Natural killer cell (primary cell): ENCODE measurements at regions not wholly inside any gene's neighbourhood (a gene's known extent, or its start where the extent isn't known, plus 50 kb on each side); places are given as distances from the start of the nearest gene placed in this dataset.
"Not testable (repeated sequence)": the region's sequence is repeated elsewhere in the genome, so short reads cannot be mapped to it uniquely, and the experiment has no call there.

Source experiments
- ATAC-seq, 3 donors: fragments of 150-1000 bp in 2 of 3; fragments of 200-7000 bp in 1 of 3; cut with Tn5 transposase; 1 replicate in 1 of 3; 2 replicates in 2 of 3; pipeline ENCODE4 v1.10.0; 2021; ENCODE audit warnings: mild to moderate bottlenecking in 2 of 3, moderate library complexity in 2 of 3
- DNase-seq, 2 donors: peaks; one replicate each; pipeline versions ENCODE4 v3.0.0 to v3.0.0-alpha.2; 2013 to 2021; ENCODE audit warnings: mixed read lengths in 1 of 2
- H3K27ac ChIP-seq: one replicate; pipeline ENCODE4 v1.5.1; 2013; ENCODE audit warnings: mild to moderate bottlenecking, low read length
- H3K27me3 ChIP-seq: one replicate; pipeline ENCODE4 v1.6.1; 2013; ENCODE audit warnings: low read length; ENCODE audit not compliant: control insufficient read depth, insufficient read depth
- H3K36me3 ChIP-seq: one replicate; pipeline ENCODE4 v1.6.1; 2013; ENCODE audit warnings: low read length; ENCODE audit not compliant: control insufficient read depth, insufficient read depth
- H3K4me1 ChIP-seq: one replicate; pipeline ENCODE4 v1.6.1; 2013; ENCODE audit warnings: low read length; ENCODE audit not compliant: control insufficient read depth, insufficient read depth
- H3K4me3 ChIP-seq: one replicate; pipeline ENCODE4 v1.5.1; 2013; ENCODE audit warnings: low read length
- H3K9me3 ChIP-seq: one replicate; pipeline ENCODE4 v1.6.1; 2013; ENCODE audit warnings: low read length; ENCODE audit not compliant: control insufficient read depth, insufficient read depth
- H3K27ac Mint-ChIP-seq, 2 donors: one replicate each; pipeline ENCODE4 v1.8.0; 2022; ENCODE audit warnings: mild to moderate bottlenecking in 2 of 2, mixed read lengths in 2 of 2, moderate library complexity in 1 of 2
- H3K27me3 Mint-ChIP-seq, 2 donors: one replicate each; pipeline ENCODE4 v1.8.0; 2022; ENCODE audit warnings: low read depth in 2 of 2, mixed read lengths in 2 of 2
- H3K36me3 Mint-ChIP-seq: one replicate; pipeline ENCODE4 v1.8.0; 2022; ENCODE audit warnings: mixed read lengths
- H3K4me1 Mint-ChIP-seq, 2 donors: one replicate each; pipeline ENCODE4 v1.8.0; 2022; ENCODE audit warnings: mixed read lengths in 2 of 2
- H3K4me3 Mint-ChIP-seq: one replicate; pipeline ENCODE4 v1.8.0; 2022; ENCODE audit warnings: mild to moderate bottlenecking, moderate library complexity, mixed read lengths
- H3K9me3 Mint-ChIP-seq, 2 donors: one replicate each; pipeline ENCODE4 v1.8.0; 2022; ENCODE audit warnings: mixed read lengths in 2 of 2
- CTCF ChIP-seq: fragments of 200-600 bp; IDR thresholded peaks from one replicate; pipeline ENCODE4 v1.8.0; 2022; ENCODE audit warnings: antibody characterized with exemption
- WGBS: methylation state at CpG from one replicate; pipeline ENCODE4 v1.1.7; 2013; ENCODE audit warnings: missing lambda C conversion rate; ENCODE audit not compliant: insufficient coverage; 5-methylcytosine and 5-hydroxymethylcytosine counted together
- intact Hi-C: fragments of 100-400 bp; cut with micrococcal nuclease; formaldehyde crosslinking; loops from one replicate; pipeline ENCODE4 v1.14.2; 2022

DNA sequence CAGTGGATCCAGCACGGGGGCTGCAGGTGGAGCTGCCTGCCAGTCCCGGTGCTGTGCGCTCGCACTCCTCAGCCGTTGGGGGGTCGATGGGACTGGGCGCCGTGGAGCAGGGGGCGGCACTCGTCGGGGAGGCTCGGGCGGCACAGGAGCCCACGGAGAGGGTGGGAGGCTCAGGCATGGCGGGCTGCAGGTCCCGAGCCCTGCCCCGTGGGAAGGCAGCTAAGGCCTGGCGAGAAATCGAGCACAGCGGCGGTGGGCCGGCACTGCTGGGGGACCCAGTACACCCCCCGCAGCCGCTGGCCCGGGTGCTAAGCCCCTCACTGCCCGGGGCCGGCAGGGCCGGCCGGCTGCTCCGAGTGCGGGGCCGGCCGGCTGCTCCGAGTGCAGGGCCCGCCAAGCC lies 52.3 kb upstream of the MARK1 start:
- H3K4me3 Mint-ChIP-seq, H3K36me3 ChIP-seq, H3K27me3 Mint-ChIP-seq, ATAC-seq, H3K36me3 Mint-ChIP-seq, H3K4me3 ChIP-seq, H3K27ac Mint-ChIP-seq, H3K4me1 ChIP-seq, H3K27ac ChIP-seq, H3K9me3 Mint-ChIP-seq, H3K27me3 ChIP-seq, H3K9me3 ChIP-seq, H3K4me1 Mint-ChIP-seq, intact Hi-C loops, DNase-seq: not testable (repeated sequence)
- 95% methylated on average over 33 of the region's 35 CpGs for WGBS

- H3K27me3 ChIP-seq, H3K27me3 Mint-ChIP-seq, intact Hi-C loops, ATAC-seq, H3K36me3 Mint-ChIP-seq, H3K36me3 ChIP-seq, H3K9me3 ChIP-seq, H3K9me3 Mint-ChIP-seq, DNase-seq, H3K4me3 ChIP-seq, H3K27ac Mint-ChIP-seq, H3K27ac ChIP-seq, H3K4me1 ChIP-seq, H3K4me3 Mint-ChIP-seq, H3K4me1 Mint-ChIP-seq: not testable (repeated sequence)
- WGBS: 90% methylated on average over 7 of the region's 8 CpGs
Measured at GRCh38 chr1:220475141-220475540, 52.8 kb upstream of the MARK1 start.

- no peaks in the 10 kb centered on the region for H3K9me3 Mint-ChIP-seq
Measured at GRCh38 chr1:220473440-220473839, 54.5 kb upstream of the MARK1 start.

DNA sequence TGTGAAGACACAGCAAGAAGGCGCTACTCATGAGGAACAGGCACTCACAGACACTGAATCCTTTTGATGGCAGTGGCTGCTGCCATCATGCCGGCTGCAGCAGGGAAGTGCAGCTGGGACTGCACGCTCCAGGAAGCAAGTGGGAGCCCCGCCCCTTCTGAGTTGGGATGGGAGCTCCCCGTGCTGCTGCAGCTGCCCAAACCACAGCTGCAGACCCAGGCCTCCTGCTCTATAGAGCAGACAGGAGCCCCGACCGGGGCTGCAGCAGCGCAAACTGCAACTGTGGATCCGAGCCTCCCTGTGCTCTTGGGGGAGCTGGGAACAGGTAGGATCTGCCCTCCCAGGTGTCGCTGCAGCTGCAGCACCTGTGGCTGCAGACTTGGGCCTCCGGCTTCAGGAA lies 65.2 kb upstream of the MARK1 start:
- Histone ChIP-seq H3K27me3 (no peaks in the 10 kb centered on the region), H3K36me3 (no peaks in the 10 kb centered on the region), H3K9me3 (no peaks in the 10 kb centered on the region), H3K4me3 (no peak overlapping the region), H3K4me1 (no peaks in the 10 kb centered on the region), H3K27ac (no peak overlapping the region)
- Mint-ChIP-seq H3K4me1 (no peaks in the 10 kb centered on the region), H3K36me3 (no peaks in the 10 kb centered on the region), H3K27ac (no peak overlapping the region), H3K9me3 (no peaks in the 10 kb centered on the region), H3K27me3 (no peaks in the 10 kb centered on the region), H3K4me3 (no peak overlapping the region)
- TF ChIP-seq CTCF: no peak
- WGBS: 79% methylated on average over 11 of the region's 11 CpGs
- no peak for ATAC-seq
- intact Hi-C loops: no loop called here
- no peak for DNase-seq

More at GRCh38 chr1:220473440-220473839, 54.5 kb upstream of the MARK1 start:
- Histone ChIP-seq H3K27ac (no peak overlapping the region), H3K4me1 (no peaks in the 10 kb centered on the region), H3K27me3 (no peaks in the 10 kb centered on the region), H3K36me3 (no peaks in the 10 kb centered on the region), H3K4me3 (no peak overlapping the region), H3K9me3 (no peaks in the 10 kb centered on the region)
- ATAC-seq (no peak), DNase-seq (no peak)
- Mint-ChIP-seq H3K4me1 (no peaks in the 10 kb centered on the region), H3K36me3 (no peaks in the 10 kb centered on the region), H3K4me3 (no peak overlapping the region), H3K27me3 (no peaks in the 10 kb centered on the region), H3K27ac (no peak overlapping the region)
- 100% methylated on average over 1 of the region's 2 CpGs for WGBS
- intact Hi-C loops: no loop called here
- no peak for TF ChIP-seq CTCF

DNA sequence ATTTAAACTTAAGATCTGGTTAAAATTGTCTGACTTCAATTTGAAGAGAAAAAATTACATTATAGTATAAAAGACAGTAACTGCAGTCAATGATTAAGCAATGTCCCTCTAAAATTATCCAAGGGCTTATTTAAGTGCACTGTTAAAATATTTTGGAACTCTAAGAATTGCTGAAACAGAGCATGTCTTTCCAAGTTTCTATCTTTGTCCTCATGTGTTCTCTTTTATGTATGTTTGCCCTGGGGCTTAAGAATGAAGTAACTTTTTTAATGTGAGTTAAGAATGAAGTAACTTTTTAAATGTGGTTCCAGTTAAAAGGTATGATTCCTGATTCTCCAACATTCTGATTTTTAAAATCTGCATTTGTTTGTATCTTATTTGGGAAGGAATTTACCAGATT lies 69.0 kb upstream of the MARK1 start:
- no peak overlapping the region for H3K4me3 Mint-ChIP-seq
- intact Hi-C loops: no loop called here

More for the DNA sequence above, 69.0 kb upstream of the MARK1 start:
- no peaks in the 10 kb centered on the region for H3K27me3 ChIP-seq
- H3K9me3 ChIP-seq: no peaks in the 10 kb centered on the region
- no peak overlapping the region for H3K4me3 ChIP-seq
- no peak overlapping the region for H3K27ac ChIP-seq
- no peak overlapping the region for H3K27ac Mint-ChIP-seq
- ATAC-seq (no peak), DNase-seq (no peak)
- H3K4me1 ChIP-seq: no peaks in the 10 kb centered on the region
- H3K36me3 ChIP-seq: no peaks in the 10 kb centered on the region
- H3K36me3 Mint-ChIP-seq: no peaks in the 10 kb centered on the region
- H3K9me3 Mint-ChIP-seq: peaks cover 0 to 2% of the 10 kb centered on the region in 2 donors
- no peak for TF ChIP-seq CTCF
- H3K27me3 Mint-ChIP-seq: peaks cover 0 to 7% of the 10 kb centered on the region in 2 donors
- no peaks in the 10 kb centered on the region for H3K4me1 Mint-ChIP-seq
